HCEC 1CT (cell line): ENCODE measurements at regions not wholly inside any gene's neighbourhood (a gene's known extent, or its start where the extent isn't known, plus 50 kb on each side); places are given as distances from the start of the nearest gene placed in this dataset.
"Not testable (repeated sequence)": the region's sequence is repeated elsewhere in the genome, so short reads cannot be mapped to it uniquely, and the experiment has no call there.

ENCODE experiments used
- DNase-seq: peaks from one replicate; pipeline ENCODE4 v3.0.0-alpha.2; 2017

- DNase-seq: no peak
Measured at GRCh38 chr5:167850911-167851310, 440.5 kb upstream of the WWC1 start.

GRCh38 chr5:167851416-167851815 lies 440.0 kb upstream of the WWC1 start:
- no peak for DNase-seq

GRCh38 chr5:167852515-167852914 lies 438.9 kb upstream of the WWC1 start:
- DNase-seq: no peak

- DNase-seq: peak; percentile 30
Measured at GRCh38 chr5:167853421-167853820, 438.0 kb upstream of the WWC1 start.

- DNase-seq: no peak
Measured at GRCh38 chr5:167855818-167856217, 435.6 kb upstream of the WWC1 start.

- no peak for DNase-seq
Measured at GRCh38 chr5:167857321-167857720, 434.1 kb upstream of the WWC1 start.

GRCh38 chr5:167858186-167858855 lies 433.1 kb upstream of the WWC1 start:
- not testable (repeated sequence) for DNase-seq

- DNase-seq: peak; percentile 6
Measured at GRCh38 chr5:167861129-167861927, 430.1 kb upstream of the WWC1 start.

- DNase-seq: no peak
Measured at GRCh38 chr5:167861928-167862426, 429.5 kb upstream of the WWC1 start.

GRCh38 chr5:167863883-167864282 lies 427.6 kb upstream of the WWC1 start:
- no peak for DNase-seq

- no peak for DNase-seq
Measured at GRCh38 chr5:167864801-167865200, 426.6 kb upstream of the WWC1 start.

- no peak for DNase-seq
Measured at GRCh38 chr5:167866797-167867196, 424.6 kb upstream of the WWC1 start.

GRCh38 chr5:167867281-167867680 lies 424.2 kb upstream of the WWC1 start:
- DNase-seq: no peak

- DNase-seq: no peak
Measured at GRCh38 chr5:167869125-167869524, 422.3 kb upstream of the WWC1 start.

- DNase-seq: no peak
Measured at GRCh38 chr5:167870055-167870454, 421.4 kb upstream of the WWC1 start.

- DNase-seq: no peak
Measured at GRCh38 chr5:167871091-167871490, 420.4 kb upstream of the WWC1 start.

- no peak for DNase-seq
Measured at GRCh38 chr5:167872791-167873190, 418.7 kb upstream of the WWC1 start.

GRCh38 chr5:167877114-167877722 lies 414.2 kb upstream of the WWC1 start:
- DNase-seq: no peak

GRCh38 chr5:167877924-167878323 lies 413.5 kb upstream of the WWC1 start:
- no peak for DNase-seq

GRCh38 chr5:167880420-167880819 lies 411.0 kb upstream of the WWC1 start:
- no peak for DNase-seq

GRCh38 chr5:167881041-167881440 lies 410.4 kb upstream of the WWC1 start:
- DNase-seq: no peak

GRCh38 chr5:167886196-167886595 lies 405.2 kb upstream of the WWC1 start:
- no peak for DNase-seq

- no peak for DNase-seq
Measured at GRCh38 chr5:167888393-167888792, 403.1 kb upstream of the WWC1 start.

- DNase-seq: no peak
Measured at GRCh38 chr5:167889276-167889675, 402.2 kb upstream of the WWC1 start.
